Activated T-helper 17 cell treated with anti-CD3 and anti-CD28 coated beads, Interleukin-2, amount 50 U/mL, for 72 hours (primary cell): ENCODE measurements at regions not wholly inside any gene's neighbourhood (a gene's known extent, or its start where the extent isn't known, plus 50 kb on each side); places are given as distances from the start of the nearest gene placed in this dataset.

Source experiments
- ATAC-seq: fragments of 150-1000 bp; cut with Tn5 transposase; replicated peaks from 2 replicates; pipeline ENCODE4 v1.10.0; 2021; ENCODE audit warnings: mild to moderate bottlenecking, moderate library complexity
- H3K27ac Mint-ChIP-seq: one replicate; pipeline ENCODE4 v1.8.0; 2022; ENCODE audit warnings: mixed read lengths
- H3K27me3 Mint-ChIP-seq: one replicate; pipeline ENCODE4 v1.8.0; 2022; ENCODE audit warnings: mixed read lengths
- H3K36me3 Mint-ChIP-seq: one replicate; pipeline ENCODE4 v1.8.0; 2022; ENCODE audit warnings: low read depth, mild to moderate bottlenecking, mixed read lengths
- H3K4me1 Mint-ChIP-seq: one replicate; pipeline ENCODE4 v1.8.0; 2022; ENCODE audit warnings: mixed read lengths
- H3K4me3 Mint-ChIP-seq: one replicate; pipeline ENCODE4 v1.8.0; 2022; ENCODE audit warnings: mild to moderate bottlenecking, mixed read lengths
- H3K9me3 Mint-ChIP-seq: one replicate; pipeline ENCODE4 v1.8.0; 2022; ENCODE audit warnings: mixed read lengths

DNA sequence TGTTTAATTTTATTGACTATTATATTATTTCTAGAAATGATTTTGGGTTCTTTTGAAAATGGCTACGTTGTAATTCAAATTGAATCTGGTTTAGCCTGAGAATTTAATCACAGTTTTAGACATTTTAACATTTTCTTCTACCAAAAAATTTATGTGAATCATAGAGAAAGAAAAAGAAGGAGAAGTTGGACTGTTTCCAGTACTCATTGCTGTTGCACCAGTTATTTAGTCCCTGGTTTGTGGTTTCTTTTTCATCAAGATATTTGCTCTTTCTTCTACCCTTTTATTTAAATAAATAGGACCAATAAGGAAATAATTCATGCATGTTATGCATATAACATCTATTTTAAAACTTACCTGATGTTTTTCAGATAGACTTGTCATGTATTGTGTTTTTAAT is 1337.1 kb downstream of the ROBO1 start:
- Mint-ChIP-seq H3K4me3 (no peak overlapping the region), H3K27ac (no peak overlapping the region), H3K4me1 (no peaks in the 10 kb centered on the region), H3K27me3 (no peaks in the 10 kb centered on the region), H3K36me3 (no peaks in the 10 kb centered on the region), H3K9me3 (peaks cover 16% of the 10 kb centered on the region)
- ATAC-seq, result no peak

DNA sequence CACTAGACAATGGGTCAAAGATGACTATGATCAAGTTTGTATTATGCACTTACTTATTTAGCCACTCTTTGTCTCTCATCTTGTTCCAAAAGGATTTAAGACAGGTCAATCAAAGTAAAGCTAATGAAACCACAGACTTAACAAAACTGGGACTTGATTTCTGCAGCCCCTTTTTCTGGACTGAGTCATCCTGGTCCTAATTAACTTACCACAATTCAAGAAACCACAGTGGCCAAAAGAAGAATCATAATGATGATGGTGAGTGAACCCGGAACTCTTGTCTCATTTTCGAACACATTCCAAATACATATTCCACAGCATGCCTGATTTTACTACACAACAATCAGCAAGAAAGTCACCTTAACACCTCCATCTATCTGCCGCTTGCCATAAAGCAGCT is 1333.0 kb downstream of the ROBO1 start:
- no peak overlapping the region for H3K4me3 Mint-ChIP-seq
- H3K27me3 Mint-ChIP-seq, result no peaks in the 10 kb centered on the region
- H3K36me3 Mint-ChIP-seq, result no peaks in the 10 kb centered on the region
- no peak overlapping the region for H3K27ac Mint-ChIP-seq
- ATAC-seq, result no peak
- no peaks in the 10 kb centered on the region for H3K4me1 Mint-ChIP-seq
- H3K9me3 Mint-ChIP-seq, result peaks cover 19% of the 10 kb centered on the region

DNA sequence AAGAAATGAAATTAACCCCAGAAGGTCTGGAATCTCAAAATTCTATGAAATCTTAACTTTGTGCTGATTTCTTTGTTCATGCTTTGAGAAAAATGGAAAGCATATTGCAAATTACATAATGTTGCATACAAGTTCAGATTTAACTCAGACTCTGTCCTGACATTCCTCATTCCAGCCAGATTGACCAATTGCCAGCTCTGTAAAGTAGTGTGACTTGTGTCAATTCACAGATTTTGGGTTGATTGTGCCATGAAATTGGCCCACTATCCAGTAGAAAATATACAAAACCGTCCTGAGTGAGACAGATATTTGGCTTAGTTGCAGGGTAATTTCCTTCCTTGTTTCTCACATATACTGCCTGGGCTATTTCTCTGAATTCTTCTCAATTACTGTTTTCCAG is 1312.6 kb downstream of the ROBO1 start:
- no peaks in the 10 kb centered on the region for H3K36me3 Mint-ChIP-seq
- H3K4me1 Mint-ChIP-seq, result no peaks in the 10 kb centered on the region
- H3K9me3 Mint-ChIP-seq, result peaks cover 8% of the 10 kb centered on the region
- H3K27me3 Mint-ChIP-seq, result no peaks in the 10 kb centered on the region
- no peak for ATAC-seq
- no peak overlapping the region for H3K27ac Mint-ChIP-seq
- H3K4me3 Mint-ChIP-seq, result no peak overlapping the region

DNA sequence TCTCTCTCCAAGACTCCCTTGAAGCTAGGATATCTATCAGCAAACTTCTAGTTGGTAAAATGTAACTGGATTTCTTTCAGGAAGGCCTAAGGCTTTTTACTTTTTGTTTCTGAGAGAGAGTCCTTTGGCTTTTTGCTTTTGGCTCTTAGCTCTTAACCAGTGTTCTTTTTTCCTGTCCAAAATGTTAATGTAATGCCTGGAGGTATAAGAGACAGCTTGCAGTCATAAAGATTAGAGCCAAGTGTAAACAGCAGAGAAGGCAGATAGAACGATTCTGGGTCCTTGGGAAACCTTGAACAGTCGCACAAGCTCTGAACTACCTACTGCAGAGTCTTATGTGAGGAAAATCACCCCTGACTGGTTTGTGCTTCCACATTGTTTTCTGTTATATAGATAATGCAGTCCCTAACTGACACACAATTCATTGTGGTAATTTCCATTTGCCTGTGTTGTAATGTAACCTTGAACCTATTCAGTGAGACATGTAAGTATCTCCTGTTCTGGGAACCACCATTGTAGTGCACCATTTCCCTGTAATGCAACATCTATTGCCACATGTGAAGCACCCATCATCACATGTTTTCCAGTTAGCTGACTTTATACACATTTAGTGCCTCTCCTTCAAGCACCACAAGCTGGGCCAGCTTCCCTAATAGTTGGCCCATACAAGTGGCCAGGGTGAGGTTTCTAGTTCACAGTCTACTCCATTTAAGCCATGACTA is 1311.9 kb downstream of the ROBO1 start:
- Mint-ChIP-seq H3K4me3 (no peak overlapping the region), H3K27me3 (no peaks in the 10 kb centered on the region), H3K9me3 (peaks cover 8% of the 10 kb centered on the region), H3K27ac (no peak overlapping the region), H3K36me3 (no peaks in the 10 kb centered on the region), H3K4me1 (no peaks in the 10 kb centered on the region)
- ATAC-seq, result no peak

DNA sequence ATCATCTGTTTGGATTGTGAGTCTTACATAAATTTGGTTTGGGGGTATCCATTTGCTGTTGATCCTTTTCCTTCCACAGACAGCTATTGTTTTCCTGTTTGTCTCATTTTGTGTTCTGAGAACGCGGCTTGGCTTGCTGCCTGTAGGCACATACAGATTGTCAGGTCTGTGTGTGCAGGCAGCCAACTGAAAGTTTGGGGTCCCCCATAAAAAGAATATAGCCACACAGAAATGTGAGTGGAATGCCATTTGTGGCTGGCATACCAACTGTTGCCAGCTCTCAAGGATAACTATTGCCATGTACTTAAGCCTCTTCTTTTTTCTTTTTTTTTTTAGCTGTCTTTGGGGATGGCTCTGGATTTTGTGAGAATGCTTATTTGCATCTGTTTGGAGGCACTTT is 1308.0 kb downstream of the ROBO1 start:
- ATAC-seq, result no peak

DNA sequence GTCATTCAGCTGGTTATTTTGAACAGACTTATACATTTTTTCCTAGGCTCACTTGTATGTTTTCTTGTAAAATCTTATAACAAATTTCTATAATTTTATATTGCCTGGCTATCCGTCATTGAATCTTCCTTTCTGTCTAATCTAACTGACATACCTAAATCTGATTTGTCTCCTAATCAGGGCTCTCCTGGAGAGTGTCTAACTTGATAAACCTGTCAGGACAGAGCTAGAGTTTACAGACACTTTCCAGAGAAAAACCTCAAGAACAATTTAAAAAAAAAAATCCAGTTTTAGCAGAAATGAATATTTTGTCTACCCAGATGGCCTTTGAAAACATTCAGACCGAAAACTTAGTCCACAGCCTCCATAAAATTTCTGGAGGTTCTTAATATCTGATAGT is 1305.8 kb downstream of the ROBO1 start:
- no peak for ATAC-seq
- no peaks in the 10 kb centered on the region for H3K4me1 Mint-ChIP-seq
- peaks cover 14% of the 10 kb centered on the region for H3K9me3 Mint-ChIP-seq
- no peak overlapping the region for H3K27ac Mint-ChIP-seq
- H3K36me3 Mint-ChIP-seq, result no peaks in the 10 kb centered on the region
- no peak overlapping the region for H3K4me3 Mint-ChIP-seq
- H3K27me3 Mint-ChIP-seq, result no peaks in the 10 kb centered on the region

More for the DNA sequence above, 1308.0 kb downstream of the ROBO1 start:
- Mint-ChIP-seq H3K4me1 (no peaks in the 10 kb centered on the region), H3K4me3 (no peak overlapping the region), H3K9me3 (peaks cover 8% of the 10 kb centered on the region), H3K27ac (no peak overlapping the region), H3K36me3 (no peaks in the 10 kb centered on the region), H3K27me3 (no peaks in the 10 kb centered on the region)

DNA sequence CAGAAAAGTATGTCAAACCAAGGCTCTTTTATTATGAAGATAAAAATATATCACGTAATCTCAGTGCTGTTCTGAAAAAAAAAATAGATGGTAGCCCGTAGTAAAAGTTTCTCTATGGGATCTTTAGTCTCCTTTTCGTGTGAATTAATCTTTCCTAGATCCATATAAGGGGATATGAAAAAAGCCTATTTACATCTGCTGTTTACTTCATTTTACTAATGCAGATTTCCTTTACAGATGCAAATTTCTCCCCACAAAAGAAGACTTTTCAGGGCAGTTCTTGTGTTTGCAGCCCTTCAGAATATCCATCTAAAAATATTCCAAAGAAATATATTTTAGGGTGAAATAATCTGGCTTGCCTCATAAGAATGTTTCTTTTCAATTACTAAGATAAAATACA is 1291.7 kb downstream of the ROBO1 start:
- no peaks in the 10 kb centered on the region for H3K27me3 Mint-ChIP-seq
- H3K27ac Mint-ChIP-seq, result no peak overlapping the region
- no peak overlapping the region for H3K4me3 Mint-ChIP-seq
- no peaks in the 10 kb centered on the region for H3K4me1 Mint-ChIP-seq
- ATAC-seq, result no peak
- peaks cover 18% of the 10 kb centered on the region for H3K9me3 Mint-ChIP-seq
- no peaks in the 10 kb centered on the region for H3K36me3 Mint-ChIP-seq

DNA sequence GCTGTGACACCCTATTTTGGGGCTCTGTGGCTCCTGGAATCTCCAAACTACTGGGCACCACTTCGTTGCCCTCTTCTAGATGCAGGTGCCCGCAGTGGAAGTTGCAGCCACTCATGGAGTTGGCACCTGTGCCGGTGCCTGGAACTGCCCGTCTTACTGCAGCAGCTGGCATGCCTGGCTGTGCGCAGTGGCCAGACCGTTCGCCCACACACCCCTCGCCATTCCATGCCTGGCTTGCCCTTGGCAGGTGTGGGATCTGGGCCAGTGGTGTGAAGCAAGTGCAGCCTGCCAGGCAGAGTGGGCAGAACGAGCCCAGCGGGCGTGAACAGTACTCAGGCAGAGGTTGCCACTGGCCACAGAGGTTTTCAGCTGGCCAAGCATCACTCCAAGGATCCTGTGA is 1286.7 kb downstream of the ROBO1 start:
- H3K4me1 Mint-ChIP-seq, result no peaks in the 10 kb centered on the region
- no peaks in the 10 kb centered on the region for H3K27me3 Mint-ChIP-seq
- no peaks in the 10 kb centered on the region for H3K36me3 Mint-ChIP-seq

DNA sequence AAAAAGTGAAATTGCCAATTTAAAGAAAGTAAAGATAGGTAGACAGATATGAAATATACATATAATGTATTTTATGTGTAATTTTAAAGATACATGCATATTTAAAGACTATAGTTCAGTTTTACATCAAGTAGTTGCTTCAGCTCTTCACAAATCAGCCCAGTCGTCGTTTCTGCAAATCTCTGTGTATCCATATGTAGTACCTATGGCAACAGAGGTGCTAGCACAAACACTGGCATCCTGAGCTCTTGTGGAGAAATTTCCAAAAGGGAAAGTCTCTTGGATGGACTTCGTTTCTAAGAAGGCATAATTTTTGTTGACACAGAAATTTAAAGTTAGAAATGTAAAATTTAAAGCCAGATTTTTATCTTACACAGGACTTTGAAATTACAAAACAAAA is 1284.7 kb downstream of the ROBO1 start:
- Mint-ChIP-seq H3K27me3 (no peaks in the 10 kb centered on the region), H3K27ac (no peak overlapping the region), H3K9me3 (peaks cover 4% of the 10 kb centered on the region), H3K4me3 (no peak overlapping the region), H3K36me3 (no peaks in the 10 kb centered on the region), H3K4me1 (no peaks in the 10 kb centered on the region)
- ATAC-seq, result no peak

More for the DNA sequence above, 1286.7 kb downstream of the ROBO1 start:
- no peak for ATAC-seq
- Mint-ChIP-seq H3K27ac (no peak overlapping the region), H3K9me3 (peaks cover 5% of the 10 kb centered on the region), H3K4me3 (no peak overlapping the region)

DNA sequence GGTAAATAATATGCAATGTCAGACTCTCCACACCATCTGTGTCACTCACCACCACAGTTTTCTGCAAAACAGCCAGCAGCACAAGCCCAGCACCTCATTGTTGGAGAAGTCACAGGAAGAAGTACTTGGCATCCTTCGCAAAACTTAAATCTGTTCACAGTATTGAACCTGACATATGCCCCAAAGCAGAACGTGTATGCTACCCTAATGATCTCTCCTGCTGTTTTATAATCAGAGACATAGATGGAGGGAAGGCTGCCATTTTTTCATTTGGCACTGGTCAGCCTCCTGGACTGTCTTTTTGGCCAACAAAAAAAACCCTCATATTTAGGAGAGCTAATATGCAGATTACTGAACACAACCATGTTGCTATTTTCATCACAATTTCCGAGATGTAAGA is 1272.9 kb downstream of the ROBO1 start:
- H3K27ac Mint-ChIP-seq, result no peak overlapping the region
- H3K4me1 Mint-ChIP-seq, result no peaks in the 10 kb centered on the region
- no peaks in the 10 kb centered on the region for H3K27me3 Mint-ChIP-seq
- ATAC-seq, result no peak
- peaks cover 5% of the 10 kb centered on the region for H3K9me3 Mint-ChIP-seq
- no peak overlapping the region for H3K4me3 Mint-ChIP-seq
- H3K36me3 Mint-ChIP-seq, result no peaks in the 10 kb centered on the region

DNA sequence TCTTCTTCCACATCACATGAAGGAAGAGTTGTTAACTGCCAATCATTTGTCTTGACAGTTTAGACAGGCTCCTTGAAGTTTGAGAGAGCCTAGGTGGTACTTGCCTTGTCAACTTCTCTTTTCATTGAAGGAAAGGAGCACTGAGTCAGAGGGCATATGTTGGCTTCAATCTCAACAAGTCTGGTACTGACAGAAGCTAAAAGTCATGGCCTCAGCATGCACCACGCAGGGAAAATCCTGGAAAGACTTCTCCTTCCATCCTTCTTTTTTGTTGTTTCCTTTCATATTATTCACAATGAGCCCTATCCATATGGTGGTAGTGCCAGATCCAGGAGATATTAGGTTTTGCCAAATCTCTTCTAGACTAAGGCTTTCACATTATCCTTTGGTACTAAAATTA is 1272.5 kb downstream of the ROBO1 start:
- peaks cover 5% of the 10 kb centered on the region for H3K9me3 Mint-ChIP-seq
- H3K27ac Mint-ChIP-seq, result no peak overlapping the region
- H3K4me1 Mint-ChIP-seq, result no peaks in the 10 kb centered on the region
- no peaks in the 10 kb centered on the region for H3K27me3 Mint-ChIP-seq
- no peaks in the 10 kb centered on the region for H3K36me3 Mint-ChIP-seq
- ATAC-seq, result no peak
- H3K4me3 Mint-ChIP-seq, result no peak overlapping the region

DNA sequence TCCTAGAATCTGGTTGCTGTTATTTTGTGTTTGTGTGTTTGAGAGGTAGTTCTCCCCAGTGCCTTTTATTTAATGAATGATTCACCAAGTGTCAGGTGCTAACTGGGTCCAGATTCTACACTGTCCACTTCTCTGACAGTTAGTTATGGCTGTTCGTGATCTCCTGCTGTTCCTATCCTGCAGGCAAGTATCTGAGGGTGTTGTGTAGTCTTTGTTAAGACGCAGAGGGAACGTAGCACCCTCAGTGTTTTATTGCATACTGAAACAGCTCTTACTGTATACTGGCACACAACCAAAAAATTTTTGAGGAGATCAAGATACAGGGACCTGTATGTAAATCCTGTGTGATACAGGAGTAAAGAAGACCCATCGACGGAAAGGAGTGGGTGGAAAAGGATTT is 1271.3 kb downstream of the ROBO1 start:
- Mint-ChIP-seq H3K4me1 (no peaks in the 10 kb centered on the region), H3K27ac (no peak overlapping the region), H3K4me3 (no peak overlapping the region), H3K27me3 (no peaks in the 10 kb centered on the region), H3K36me3 (no peaks in the 10 kb centered on the region), H3K9me3 (peaks cover 5% of the 10 kb centered on the region)
- no peak for ATAC-seq

DNA sequence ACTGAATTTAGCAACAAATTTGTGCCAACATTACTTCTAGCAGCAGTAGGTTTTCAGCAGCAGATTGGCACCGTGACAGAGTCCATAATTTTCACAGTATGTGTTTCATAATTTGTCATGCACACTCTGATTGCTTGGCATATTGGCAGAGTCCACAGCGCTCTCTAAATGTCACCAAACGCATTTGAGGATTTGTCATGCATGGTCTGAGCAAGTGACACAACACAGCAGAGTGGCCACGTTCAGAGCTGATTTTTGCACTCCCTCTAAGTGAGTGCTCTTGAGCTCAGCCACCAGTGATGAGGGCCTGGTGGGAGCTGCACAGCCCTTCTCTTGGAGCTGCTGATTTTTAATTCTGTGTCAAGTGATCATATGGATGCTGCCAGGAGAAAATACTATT is 1270.8 kb downstream of the ROBO1 start:
- Mint-ChIP-seq H3K9me3 (peaks cover 5% of the 10 kb centered on the region), H3K4me1 (no peaks in the 10 kb centered on the region), H3K36me3 (no peaks in the 10 kb centered on the region), H3K4me3 (no peak overlapping the region), H3K27me3 (no peaks in the 10 kb centered on the region), H3K27ac (no peak overlapping the region)
- ATAC-seq, result no peak

DNA sequence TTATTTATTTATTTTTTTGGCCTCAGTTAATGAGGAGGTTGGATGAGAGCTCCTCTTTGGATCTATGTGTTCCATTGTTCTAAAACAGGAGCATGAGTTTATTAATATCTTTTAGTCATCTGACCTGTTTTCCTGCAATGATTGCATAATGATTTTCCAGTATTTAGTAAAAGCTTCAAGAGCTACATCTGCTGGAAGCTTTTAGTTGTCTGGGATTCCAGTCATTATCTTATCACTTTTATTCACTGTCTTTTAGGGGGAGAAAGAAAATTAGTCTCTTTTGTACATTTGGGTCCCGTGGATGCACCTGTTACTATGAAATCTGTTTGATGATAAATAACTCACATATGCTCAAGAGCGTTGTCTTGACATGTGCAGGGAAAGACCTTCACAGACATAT is 1270.0 kb downstream of the ROBO1 start:
- no peaks in the 10 kb centered on the region for H3K36me3 Mint-ChIP-seq

DNA sequence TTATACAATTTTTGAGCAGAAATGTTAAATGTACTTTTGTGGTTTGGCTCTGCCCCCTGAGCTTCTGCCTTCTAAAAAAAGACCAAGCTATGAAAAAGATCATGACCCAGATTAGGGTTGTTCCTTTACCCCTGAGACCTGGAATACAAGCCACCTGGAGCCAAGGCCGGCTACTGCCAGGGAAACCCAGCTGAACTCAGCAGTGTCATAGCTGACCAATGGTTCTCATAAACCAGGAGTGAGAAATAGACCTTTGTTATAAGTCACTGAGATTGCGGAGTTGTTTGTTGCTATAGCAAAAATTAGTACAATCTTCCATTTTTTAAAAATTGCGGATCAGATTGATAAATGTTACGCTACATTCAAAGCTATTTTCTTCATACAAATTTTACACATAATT is 1261.7 kb downstream of the ROBO1 start:
- Mint-ChIP-seq H3K36me3 (no peaks in the 10 kb centered on the region), H3K9me3 (peaks cover 9% of the 10 kb centered on the region), H3K27me3 (no peaks in the 10 kb centered on the region), H3K4me3 (no peak overlapping the region), H3K27ac (no peak overlapping the region), H3K4me1 (no peaks in the 10 kb centered on the region)
- ATAC-seq, result no peak

More for the DNA sequence above, 1270.0 kb downstream of the ROBO1 start:
- Mint-ChIP-seq H3K27me3 (no peaks in the 10 kb centered on the region), H3K27ac (no peak overlapping the region), H3K4me3 (no peak overlapping the region), H3K9me3 (peaks cover 6% of the 10 kb centered on the region), H3K4me1 (no peaks in the 10 kb centered on the region)
- ATAC-seq, result no peak
